IMR-90 (cell line): ENCODE measurements at regions not wholly inside any gene's neighbourhood (a gene's known extent, or its start where the extent isn't known, plus 50 kb on each side); places are given as distances from the start of the nearest gene placed in this dataset.
A peak's percentile ranks its signal among the peaks of the same experiment; 100 is the strongest.

Experiments used
- ATAC-seq: fragments of 200-7000 bp; cut with Tn5 transposase; 2 replicates; pipeline ENCODE4 v1.9.1; 2020; ENCODE audit warnings: low read depth, mild to moderate bottlenecking, moderate library complexity
- BruUV-seq: library from RNA; stranded (reverse); fragments of 400-500 nt; replicated peaks from 2 replicates; lab custom pipeline; 2021; lab: Mats Ljungman, UMichigan
- CTCF ChIA-PET: fragments of 300-600 bp; formaldehyde crosslinking; extraction: SDS; loops from one replicate; lab custom pipeline; 2021; ENCODE audit warnings: antibody characterized with exemption; lab: Yijun Ruan, JAX
- POLR2A ChIA-PET: fragments of 300-600 bp; sonication (Branson Sonifier 250); formaldehyde crosslinking; loops from one replicate; lab custom pipeline; 2022; ENCODE audit warnings: antibody characterized with exemption; ENCODE audit not compliant: unreplicated experiment; lab: Charles Lee
- DNase-seq: peaks from one replicate; pipeline ENCODE4 v3.0.0; 2013
- H2AFZ ChIP-seq: replicated peaks from 2 replicates; pipeline ENCODE3; 2013; ENCODE audit warnings: low read length, mild to moderate bottlenecking; ENCODE audit not compliant: poor library complexity
- H2AK5ac ChIP-seq: 2 replicates; pipeline ENCODE4 v1.6.1; 2013; ENCODE audit warnings: low read depth, low read length, inconsistent platforms
- H2AK9ac ChIP-seq: replicated peaks from 2 replicates; pipeline ENCODE3; 2013; ENCODE audit warnings: mild to moderate bottlenecking, low read depth, low read length, moderate library complexity; ENCODE audit not compliant: poor library complexity
- H2BK120ac ChIP-seq: 2 replicates; pipeline ENCODE4 v1.6.1; 2013; ENCODE audit warnings: low read depth, low read length, inconsistent platforms
- H2BK15ac ChIP-seq: 3 replicates; pipeline ENCODE4 v1.6.1; 2013; ENCODE audit warnings: low read depth, low read length, inconsistent platforms
- H2BK20ac ChIP-seq: 2 replicates; pipeline ENCODE4 v1.6.1; 2013; ENCODE audit warnings: low read depth, mild to moderate bottlenecking, inconsistent platforms, low read length, moderate library complexity
- H2BK5ac ChIP-seq: 2 replicates; pipeline ENCODE4 v1.6.1; 2013; ENCODE audit warnings: mild to moderate bottlenecking, low read depth, low read length, inconsistent platforms; ENCODE audit not compliant: poor library complexity, severe bottlenecking
- H3K14ac ChIP-seq: replicated peaks from 2 replicates; pipeline ENCODE4 v1.6.1; 2013; ENCODE audit warnings: low read depth, low read length, inconsistent platforms
- H3K18ac ChIP-seq: 2 replicates; pipeline ENCODE4 v1.6.1; 2013; ENCODE audit warnings: low read depth, low read length, control low read depth
- H3K23ac ChIP-seq: 2 replicates; pipeline ENCODE4 v1.6.1; 2013; ENCODE audit warnings: low read depth, low read length, inconsistent platforms
- H3K27ac ChIP-seq: 2 replicates; pipeline ENCODE4 v1.5.1; 2013; ENCODE audit warnings: mild to moderate bottlenecking, control low read depth, low read length; ENCODE audit not compliant: insufficient read depth
- H3K27me3 ChIP-seq: 2 replicates; pipeline ENCODE4 v1.6.1; 2013; ENCODE audit warnings: low read length; ENCODE audit not compliant: control insufficient read depth, insufficient read depth
- H3K36me3 ChIP-seq: 2 replicates; pipeline ENCODE4 v1.6.1; 2013; ENCODE audit warnings: low read length, mixed read lengths; ENCODE audit not compliant: control insufficient read depth, insufficient read depth
- H3K4ac ChIP-seq: 2 replicates; pipeline ENCODE4 v1.6.1; 2013; ENCODE audit warnings: low read depth, low read length, inconsistent platforms
- H3K4me1 ChIP-seq: 2 replicates; pipeline ENCODE4 v1.6.1; 2013; ENCODE audit warnings: low read length, mixed read lengths; ENCODE audit not compliant: control insufficient read depth, insufficient read depth
- H3K4me2 ChIP-seq: 2 replicates; pipeline ENCODE4 v1.6.1; 2013; ENCODE audit warnings: low read depth, mild to moderate bottlenecking, control low read depth, low read length, moderate library complexity
- H3K4me3 ChIP-seq: 2 replicates; pipeline ENCODE4 v1.5.1; 2013; ENCODE audit warnings: low read depth, mild to moderate bottlenecking, control low read depth, low read length, moderate library complexity; ENCODE audit not compliant: insufficient read depth
- H3K56ac ChIP-seq: 2 replicates; pipeline ENCODE4 v1.6.1; 2013; ENCODE audit warnings: low read length, inconsistent platforms; ENCODE audit not compliant: insufficient read depth; ENCODE audit errors: extremely low read depth
- H3K79me1 ChIP-seq, 2 experiments: 2 replicates each; pipeline ENCODE4 v1.6.1; 2013; ENCODE audit warnings: low read length in 2 of 2, inconsistent platforms in 1 of 2, low read depth in 1 of 2
- H3K9ac ChIP-seq: 2 replicates; pipeline ENCODE4 v1.6.1; 2013; ENCODE audit warnings: low read depth, low read length, control low read depth
- H3K9me1 ChIP-seq: 2 replicates; pipeline ENCODE4 v1.6.1; 2013; ENCODE audit warnings: low read length, inconsistent platforms; ENCODE audit not compliant: insufficient read depth
- H3K9me3 ChIP-seq: 2 replicates; pipeline ENCODE4 v1.6.1; 2013; ENCODE audit warnings: low read length; ENCODE audit not compliant: control insufficient read depth, insufficient read depth
- H4K20me1 ChIP-seq: 2 replicates; pipeline ENCODE4 v1.6.1; 2013; ENCODE audit warnings: low read length, inconsistent platforms; ENCODE audit not compliant: insufficient read depth
- H4K5ac ChIP-seq: 2 replicates; pipeline ENCODE4 v1.6.1; 2013; ENCODE audit warnings: mild to moderate bottlenecking, low read depth, low read length, control low read depth
- H4K8ac ChIP-seq, 2 experiments: 2 replicates each; pipeline ENCODE4 v1.6.1; 2013; ENCODE audit warnings: low read depth in 2 of 2, low read length in 2 of 2, control low read depth in 1 of 2, inconsistent platforms in 1 of 2
- H4K91ac ChIP-seq: 2 replicates; pipeline ENCODE4 v1.6.1; 2013; ENCODE audit warnings: low read depth, low read length, inconsistent platforms; ENCODE audit not compliant: insufficient read depth
- CEBPB ChIP-seq: IDR thresholded peaks from 2 replicates; pipeline ENCODE4 v1.6.1; 2012; ENCODE audit warnings: low read depth, low read length, improper control_type of control experiment
- MAZ ChIP-seq: IDR thresholded peaks from 2 replicates; pipeline ENCODE4 v1.6.1; 2012; ENCODE audit warnings: low read depth, mild to moderate bottlenecking, low read length, improper control_type of control experiment, moderate library complexity, borderline replicate concordance
- WGBS, 2 experiments: methylation state at CpG; one replicate each; pipeline versions ENCODE4 v1.1.5 to v1.1.7; 2013; ENCODE audit warnings: missing lambda C conversion rate in 2 of 2; ENCODE audit not compliant: insufficient read length in 1 of 2; ENCODE audit errors: extremely low coverage in 2 of 2; 5-methylcytosine and 5-hydroxymethylcytosine counted together
- dilution Hi-C: fragments of 300-500 bp; cut with HindIII; formaldehyde crosslinking; loops from one replicate; pipeline ENCODE4 v1.14.3; 2018; ENCODE audit warnings: low sequenced_read_pairs; ENCODE audit not compliant: unreplicated experiment
- in situ Hi-C: fragments of 300-500 bp; cut with MboI; formaldehyde crosslinking; loops from 3 replicates; pipeline ENCODE4 v1.14.3; 2019; ENCODE audit warnings: low sequenced_read_pairs, inconsistent platforms, mixed read lengths
- intact Hi-C: fragments of 100-400 bp; cut with micrococcal nuclease; formaldehyde crosslinking; loops from 2 replicates; pipeline ENCODE4 v1.10.0; 2022

- Histone ChIP-seq H2AFZ (no peak overlapping the region), H3K9me3 (no peaks in the 10 kb centered on the region; the same call in 1 of the 2 replicates), H3K18ac (no peak overlapping the region), H3K79me1 (no peaks in the 10 kb centered on the region), H4K20me1 (no peaks in the 10 kb centered on the region), H3K4ac (no peak overlapping the region), H3K27me3 (no peaks in the 10 kb centered on the region), H3K4me3 (no peak overlapping the region), H2BK15ac (no peak overlapping the region), H3K4me2 (no peak overlapping the region), H4K91ac (no peak overlapping the region), H2AK5ac (no peak overlapping the region), H3K36me3 (no peaks in the 10 kb centered on the region), H3K23ac (no peak overlapping the region), H3K4me1 (no peaks in the 10 kb centered on the region), H2BK20ac (no peak overlapping the region), H2BK5ac (no peak overlapping the region), H3K56ac (no peak overlapping the region), H2BK120ac (no peak overlapping the region), H2AK9ac (no peak overlapping the region), H3K9me1 (no peaks in the 10 kb centered on the region), H3K9ac (no peak overlapping the region), H4K8ac (no peak overlapping the region), H4K5ac (no peak overlapping the region), H3K27ac (no peak overlapping the region), H3K14ac (no peak overlapping the region)
- ATAC-seq = no peak
- TF ChIP-seq MAZ = no peak
- TF ChIP-seq CEBPB = peak; percentile 40
- in situ Hi-C loops = no loop called here
- no peak for DNase-seq
- CTCF ChIA-PET = no interaction called here
- WGBS, 2 experiments = 100% methylated on average over 1 of the region's 14 CpGs; no CpG with 5 or more reads in 1 of the 2 experiments
- POLR2A ChIA-PET = no interaction called here
- no TSS peak for BruUV-seq
- dilution Hi-C loops = no loop called here
- intact Hi-C loops = no loop called here
Measured at GRCh38 chr20:22412977-22413868, 171.1 kb downstream of the FOXA2 start.
